IPS DF 6.9 (cell line): ENCODE measurements at regions not wholly inside any gene's neighbourhood (a gene's known extent, or its start where the extent isn't known, plus 50 kb on each side); places are given as distances from the start of the nearest gene placed in this dataset.

Experiments
- DNase-seq: peaks from one replicate; pipeline ENCODE4 v3.0.0-alpha.2; 2013; ENCODE audit warnings: low read depth, low spot score
- H3K27ac ChIP-seq: one replicate; pipeline ENCODE4 v1.5.1; 2013; ENCODE audit warnings: low read length, control low read depth
- H3K27me3 ChIP-seq: 2 replicates; pipeline ENCODE4 v1.6.1; 2013; ENCODE audit warnings: mild to moderate bottlenecking, low read length; ENCODE audit not compliant: control insufficient read depth, insufficient read depth
- H3K36me3 ChIP-seq: 2 replicates; pipeline ENCODE4 v1.6.1; 2013; ENCODE audit warnings: low read length; ENCODE audit not compliant: control insufficient read depth, insufficient read depth
- H3K4me1 ChIP-seq: 2 replicates; pipeline ENCODE4 v1.6.1; 2013; ENCODE audit warnings: low read length; ENCODE audit not compliant: control insufficient read depth, insufficient read depth
- H3K4me3 ChIP-seq: 2 replicates; pipeline ENCODE4 v1.5.1; 2013; ENCODE audit warnings: mild to moderate bottlenecking, low read length
- H3K9me3 ChIP-seq: 2 replicates; pipeline ENCODE4 v1.6.1; 2013; ENCODE audit warnings: low read length, inconsistent platforms; ENCODE audit not compliant: control insufficient read depth, insufficient read depth
- WGBS: extraction: QIAGEN DNeasy Blood & Tissue Kit; methylation state at CpG from one replicate; pipeline ENCODE4 v1.1.7; 2013; ENCODE audit warnings: mixed read lengths, missing lambda C conversion rate; ENCODE audit not compliant: insufficient read length, insufficient coverage; 5-methylcytosine and 5-hydroxymethylcytosine counted together

- Histone ChIP-seq H3K4me1 (no peaks in the 10 kb centered on the region; the same call in 1 of the 2 replicates), H3K4me3 (no peak overlapping the region), H3K9me3 (no peaks in the 10 kb centered on the region), H3K27me3 (no peaks in the 10 kb centered on the region), H3K27ac (no peak overlapping the region), H3K36me3 (no peaks in the 10 kb centered on the region)
- no CpG with 5 or more reads among the region's 3 CpGs for WGBS
- no peak for DNase-seq
Measured at GRCh38 chr4:38189445-38189844, 229.2 kb downstream of the PTTG2 start.

- no peak overlapping the region for H3K4me3 ChIP-seq
- H3K27me3 ChIP-seq, result no peaks in the 10 kb centered on the region
- no peaks in the 10 kb centered on the region for H3K9me3 ChIP-seq
- no peaks in the 10 kb centered on the region; the same call in 1 of the 2 replicates for H3K4me1 ChIP-seq
- no CpG with 5 or more reads among the region's 4 CpGs for WGBS
- H3K27ac ChIP-seq, result no peak overlapping the region
- DNase-seq, result no peak
- no peaks in the 10 kb centered on the region for H3K36me3 ChIP-seq
Measured at GRCh38 chr4:38190717-38191178, 230.6 kb downstream of the PTTG2 start.

GRCh38 chr4:38192516-38192915, 232.3 kb downstream of the PTTG2 start:
- WGBS, result no CpG with 5 or more reads among the region's 3 CpGs
- Histone ChIP-seq H3K9me3 (no peaks in the 10 kb centered on the region), H3K27ac (no peak overlapping the region), H3K4me3 (no peak overlapping the region), H3K36me3 (no peaks in the 10 kb centered on the region), H3K27me3 (no peaks in the 10 kb centered on the region), H3K4me1 (no peaks in the 10 kb centered on the region; the same call in 1 of the 2 replicates)
- DNase-seq, result no peak

GRCh38 chr4:38193236-38193863, 233.2 kb downstream of the PTTG2 start:
- Histone ChIP-seq H3K4me1 (no peaks in the 10 kb centered on the region), H3K9me3 (no peaks in the 10 kb centered on the region), H3K27ac (no peak overlapping the region), H3K36me3 (no peaks in the 10 kb centered on the region), H3K4me3 (no peak overlapping the region), H3K27me3 (no peaks in the 10 kb centered on the region)
- DNase-seq, result no peak
- WGBS, result no CpG with 5 or more reads among the region's 2 CpGs

- Histone ChIP-seq H3K4me1 (no peaks in the 10 kb centered on the region), H3K27me3 (no peaks in the 10 kb centered on the region), H3K9me3 (no peaks in the 10 kb centered on the region), H3K36me3 (no peaks in the 10 kb centered on the region), H3K4me3 (no peak overlapping the region), H3K27ac (no peak overlapping the region)
- no CpG with 5 or more reads among the region's 2 CpGs for WGBS
- no peak for DNase-seq
Measured at GRCh38 chr4:38194047-38194602, 233.9 kb downstream of the PTTG2 start.

- no peaks in the 10 kb centered on the region for H3K36me3 ChIP-seq
- no peak overlapping the region for H3K4me3 ChIP-seq
- H3K27ac ChIP-seq, result no peak overlapping the region
- H3K9me3 ChIP-seq, result no peaks in the 10 kb centered on the region
- DNase-seq, result no peak
- no peaks in the 10 kb centered on the region for H3K27me3 ChIP-seq
- no peaks in the 10 kb centered on the region for H3K4me1 ChIP-seq
- no CpG with 5 or more reads among the region's 3 CpGs for WGBS
Measured at GRCh38 chr4:38195486-38195885, 235.3 kb downstream of the PTTG2 start.

- no peak for DNase-seq
- no peak overlapping the region for H3K27ac ChIP-seq
- no peaks in the 10 kb centered on the region for H3K4me1 ChIP-seq
- no peaks in the 10 kb centered on the region for H3K27me3 ChIP-seq
- no CpG with 5 or more reads among the region's 6 CpGs for WGBS
- no peaks in the 10 kb centered on the region for H3K36me3 ChIP-seq
- no peaks in the 10 kb centered on the region for H3K9me3 ChIP-seq
- H3K4me3 ChIP-seq, result no peak overlapping the region
Measured at GRCh38 chr4:38195911-38196310, 235.7 kb downstream of the PTTG2 start.

- WGBS, result no CpG with 5 or more reads among the region's 2 CpGs
- Histone ChIP-seq H3K9me3 (no peaks in the 10 kb centered on the region), H3K4me3 (no peak overlapping the region), H3K4me1 (no peaks in the 10 kb centered on the region), H3K27ac (no peak overlapping the region), H3K27me3 (no peaks in the 10 kb centered on the region), H3K36me3 (no peaks in the 10 kb centered on the region)
- no peak for DNase-seq
Measured at GRCh38 chr4:38202242-38202641, 242.0 kb downstream of the PTTG2 start.

GRCh38 chr4:38203609-38204008, 243.4 kb downstream of the PTTG2 start:
- DNase-seq, result no peak
- no peaks in the 10 kb centered on the region for H3K27me3 ChIP-seq
- H3K9me3 ChIP-seq, result no peaks in the 10 kb centered on the region
- WGBS, result no CpG with 5 or more reads among the region's 3 CpGs
- no peak overlapping the region for H3K4me3 ChIP-seq
- no peaks in the 10 kb centered on the region for H3K36me3 ChIP-seq
- H3K27ac ChIP-seq, result no peak overlapping the region
- no peaks in the 10 kb centered on the region for H3K4me1 ChIP-seq

- WGBS, result no CpG with 5 or more reads among the region's 9 CpGs
- Histone ChIP-seq H3K36me3 (no peaks in the 10 kb centered on the region), H3K4me3 (no peak overlapping the region), H3K27me3 (no peaks in the 10 kb centered on the region), H3K27ac (no peak overlapping the region), H3K4me1 (no peaks in the 10 kb centered on the region), H3K9me3 (no peaks in the 10 kb centered on the region)
- DNase-seq, result no peak
Measured at GRCh38 chr4:38204339-38205035, 244.3 kb downstream of the PTTG2 start.
